SH-SY5Y (cell line): ENCODE measurements at regions not wholly inside any gene's neighbourhood (a gene's known extent, or its start where the extent isn't known, plus 50 kb on each side); places are given as distances from the start of the nearest gene placed in this dataset.

Experiments used
- GATA2 ChIP-seq: IDR thresholded peaks from 2 replicates; pipeline ENCODE4 v1.6.1; 2011; ENCODE audit warnings: mild to moderate bottlenecking, low read depth, low read length
- GATA3 ChIP-seq: IDR thresholded peaks from 2 replicates; pipeline ENCODE4 v1.6.1; 2011; ENCODE audit warnings: low read depth, mild to moderate bottlenecking, low read length, moderate library complexity

DNA sequence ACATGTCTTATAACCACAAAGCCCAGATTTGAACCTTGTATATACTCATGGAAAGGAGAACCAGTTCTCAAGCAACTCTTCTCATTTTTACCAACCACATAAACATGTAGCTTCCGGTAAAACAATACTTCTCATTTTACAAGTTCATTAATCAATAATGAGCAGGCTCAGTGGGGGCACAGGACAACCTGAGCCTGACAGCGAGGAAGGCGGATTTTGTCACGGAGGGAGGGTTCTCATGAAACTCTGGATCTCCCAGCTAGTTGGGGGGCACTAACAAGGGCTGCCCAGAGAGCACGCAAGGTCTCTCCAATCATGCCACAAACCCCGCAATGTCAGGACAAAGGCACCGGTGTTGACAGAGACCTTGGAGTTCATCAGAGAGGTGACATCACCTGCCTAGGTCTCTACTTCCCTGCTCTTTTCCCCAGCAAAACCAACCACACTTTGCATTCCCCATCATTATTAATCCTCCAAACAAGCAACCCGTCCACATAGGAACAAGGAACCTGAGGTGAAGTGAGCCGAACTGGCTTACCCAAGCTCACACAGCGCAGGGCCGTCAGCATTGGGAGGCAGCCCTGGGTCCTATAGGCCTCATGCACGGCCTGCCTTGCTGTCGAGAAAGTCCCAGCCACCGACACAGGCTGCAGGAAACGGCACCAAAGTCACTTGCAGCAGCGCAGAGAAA lies 192.1 kb upstream of the KLF14 start:
- TF ChIP-seq GATA2, result no peak
- TF ChIP-seq GATA3, result no peak
